ENCODE measurements at regions not wholly inside any gene's neighbourhood (a gene's known extent, or its start where the extent isn't known, plus 50 kb on each side); places are given as distances from the start of the nearest gene placed in this dataset.

DNA sequence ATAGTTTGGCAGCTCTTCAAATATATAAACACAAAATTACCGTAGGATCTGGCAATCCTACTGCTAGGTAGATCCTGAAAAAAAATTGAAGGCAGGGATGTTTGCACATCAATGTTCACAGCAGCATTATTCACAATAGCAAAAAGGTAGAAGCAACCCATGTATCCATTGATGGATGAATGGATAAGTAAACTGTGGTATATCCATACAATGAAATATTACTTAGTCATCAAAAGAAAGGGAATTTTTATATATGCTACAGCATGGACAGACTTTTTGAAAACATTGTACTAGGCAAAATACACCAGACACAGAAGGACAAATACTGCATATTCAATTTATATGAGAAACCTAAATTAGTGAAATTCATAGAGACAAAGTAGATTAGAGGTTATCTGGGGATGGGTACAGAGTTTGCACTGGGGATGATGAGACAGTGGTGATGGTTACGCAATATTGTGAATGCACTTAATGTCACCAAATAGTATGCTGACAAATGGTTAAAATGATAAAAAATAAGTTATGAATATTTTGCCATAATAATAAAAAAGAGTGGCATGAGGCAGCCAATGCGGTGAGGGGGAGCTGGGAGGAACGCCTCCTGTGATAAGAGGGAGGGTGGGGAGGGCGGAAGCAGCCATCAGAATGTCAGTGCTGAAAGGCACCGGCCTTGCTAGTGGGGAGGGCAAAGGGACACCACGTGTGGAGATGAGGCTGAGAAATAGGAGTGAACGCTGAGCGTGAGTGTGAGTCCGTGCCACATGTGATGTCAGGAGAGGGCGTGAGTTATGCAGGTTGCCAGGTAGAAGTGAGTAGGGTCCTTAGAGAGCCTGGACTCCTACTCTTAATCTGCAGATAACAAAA is 386.1 kb upstream of the PODXL start:
- WGBS (ENCODE audit: missing lambda C conversion rate): 78% methylated on average over 11 of the region's 11 CpGs
- Histone ChIP-seq H3K27ac (no peak overlapping the region), H3K4me2 (no peak overlapping the region), H3K4me3 (no peak overlapping the region), H3K9me3 (peaks cover 6% of the 10 kb centered on the region; the same call in 2 of the 3 replicates), H3K4me1 (peaks cover 16% of the 10 kb centered on the region)
- TF ChIP-seq KDM1A (IDR thresholded peaks at IDR 0.05; ENCODE audit: low read depth): no peak
- TF ChIP-seq, protein P1, sequence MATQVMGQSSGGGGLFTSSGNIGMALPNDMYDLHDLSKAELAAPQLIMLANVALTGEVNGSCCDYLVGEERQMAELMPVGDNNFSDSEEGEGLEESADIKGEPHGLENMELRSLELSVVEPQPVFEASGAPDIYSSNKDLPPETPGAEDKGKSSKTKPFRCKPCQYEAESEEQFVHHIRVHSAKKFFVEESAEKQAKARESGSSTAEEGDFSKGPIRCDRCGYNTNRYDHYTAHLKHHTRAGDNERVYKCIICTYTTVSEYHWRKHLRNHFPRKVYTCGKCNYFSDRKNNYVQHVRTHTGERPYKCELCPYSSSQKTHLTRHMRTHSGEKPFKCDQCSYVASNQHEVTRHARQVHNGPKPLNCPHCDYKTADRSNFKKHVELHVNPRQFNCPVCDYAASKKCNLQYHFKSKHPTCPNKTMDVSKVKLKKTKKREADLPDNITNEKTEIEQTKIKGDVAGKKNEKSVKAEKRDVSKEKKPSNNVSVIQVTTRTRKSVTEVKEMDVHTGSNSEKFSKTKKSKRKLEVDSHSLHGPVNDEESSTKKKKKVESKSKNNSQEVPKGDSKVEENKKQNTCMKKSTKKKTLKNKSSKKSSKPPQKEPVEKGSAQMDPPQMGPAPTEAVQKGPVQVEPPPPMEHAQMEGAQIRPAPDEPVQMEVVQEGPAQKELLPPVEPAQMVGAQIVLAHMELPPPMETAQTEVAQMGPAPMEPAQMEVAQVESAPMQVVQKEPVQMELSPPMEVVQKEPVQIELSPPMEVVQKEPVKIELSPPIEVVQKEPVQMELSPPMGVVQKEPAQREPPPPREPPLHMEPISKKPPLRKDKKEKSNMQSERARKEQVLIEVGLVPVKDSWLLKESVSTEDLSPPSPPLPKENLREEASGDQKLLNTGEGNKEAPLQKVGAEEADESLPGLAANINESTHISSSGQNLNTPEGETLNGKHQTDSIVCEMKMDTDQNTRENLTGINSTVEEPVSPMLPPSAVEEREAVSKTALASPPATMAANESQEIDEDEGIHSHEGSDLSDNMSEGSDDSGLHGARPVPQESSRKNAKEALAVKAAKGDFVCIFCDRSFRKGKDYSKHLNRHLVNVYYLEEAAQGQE (IDR thresholded peaks at IDR 0.05): no peak
- peak; percentile 64 to 76; a peak in 3 of 4 replicates for TF ChIP-seq CEBPB (IDR thresholded peaks at IDR 0.05)
- no peak for TF ChIP-seq MYC (IDR thresholded peaks at IDR 0.05; ENCODE audit: borderline replicate concordance, low read length)
- TF ChIP-seq MAFK (IDR thresholded peaks at IDR 0.05; ENCODE audit: partially characterized antibody): peak; percentile 49
- ChIA-PET POLR2A (no interaction called here), CTCF (interaction anchor here (0.9 to 10.7 kb wide), 7 partner anchors 11 to 1402 kb away, joined by 3 to 170 read pairs (median 3); no protein-coding TSS in a partner anchor)
- FAIRE-seq: no peak
- no peak for DNase-seq (ENCODE audit: low read depth in 1 of 2, low spot score in 1 of 2)
- no peak for ATAC-seq

DNA sequence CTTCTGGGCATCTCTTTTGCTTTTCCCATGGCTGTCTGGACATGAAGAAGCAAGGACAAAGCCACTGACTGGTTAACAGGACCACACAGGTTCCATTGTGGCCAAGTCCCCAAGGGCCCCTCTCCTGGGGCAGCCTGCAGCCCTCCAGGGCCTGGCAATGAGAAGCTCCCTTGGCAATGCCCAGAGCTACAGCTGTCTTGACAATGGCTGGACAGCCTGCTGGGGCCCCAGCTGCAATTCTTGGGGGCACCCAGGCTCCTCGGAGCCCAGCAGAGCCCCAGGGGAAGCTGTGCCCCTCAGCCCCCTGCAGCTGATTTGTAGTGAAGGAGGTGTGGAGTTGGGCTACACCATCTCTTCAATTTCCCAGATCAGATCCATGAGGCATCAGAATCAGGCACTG is 384.9 kb upstream of the PODXL start:
- 17% methylated on average over 1 of the region's 1 CpG for WGBS (ENCODE audit: missing lambda C conversion rate)
- Histone ChIP-seq H3K4me1 (peaks cover 11% of the 10 kb centered on the region), H3K9me3 (peaks cover 6% of the 10 kb centered on the region; the same call in 2 of the 3 replicates), H3K27ac (no peak overlapping the region), H3K4me3 (no peak overlapping the region), H3K4me2 (no peak overlapping the region)
- no peak for DNase-seq (ENCODE audit: low read depth in 1 of 2, low spot score in 1 of 2)
- ChIA-PET POLR2A (no interaction called here), CTCF (interaction anchor here (1.0 to 10.7 kb wide), 4 partner anchors 82 to 377 kb away, joined by 3 to 170 read pairs (median 8); no protein-coding TSS in a partner anchor)
- no peak for ATAC-seq
- FAIRE-seq: no peak
- TF ChIP-seq ZNF302 (CRISPR knock-in tag; IDR thresholded peaks at IDR 0.05): no peak
- TF ChIP-seq, protein P2, sequence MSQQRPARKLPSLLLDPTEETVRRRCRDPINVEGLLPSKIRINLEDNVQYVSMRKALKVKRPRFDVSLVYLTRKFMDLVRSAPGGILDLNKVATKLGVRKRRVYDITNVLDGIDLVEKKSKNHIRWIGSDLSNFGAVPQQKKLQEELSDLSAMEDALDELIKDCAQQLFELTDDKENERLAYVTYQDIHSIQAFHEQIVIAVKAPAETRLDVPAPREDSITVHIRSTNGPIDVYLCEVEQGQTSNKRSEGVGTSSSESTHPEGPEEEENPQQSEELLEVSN (IDR thresholded peaks at IDR 0.05; ENCODE audit: borderline replicate concordance, low read depth): no peak
- no peak for TF ChIP-seq KDM1A (IDR thresholded peaks at IDR 0.05; ENCODE audit: low read depth)
- TF ChIP-seq POLR2AphosphoS2 (conservative IDR thresholded peaks at IDR 0.05; ENCODE audit: low read length): no peak
- TF ChIP-seq CEBPB (IDR thresholded peaks at IDR 0.05): no peak
- no peak for TF ChIP-seq NR3C1 (IDR thresholded peaks at IDR 0.05)
- TF ChIP-seq, protein P1 (IDR thresholded peaks at IDR 0.05): no peak
- TF ChIP-seq, protein P3, sequence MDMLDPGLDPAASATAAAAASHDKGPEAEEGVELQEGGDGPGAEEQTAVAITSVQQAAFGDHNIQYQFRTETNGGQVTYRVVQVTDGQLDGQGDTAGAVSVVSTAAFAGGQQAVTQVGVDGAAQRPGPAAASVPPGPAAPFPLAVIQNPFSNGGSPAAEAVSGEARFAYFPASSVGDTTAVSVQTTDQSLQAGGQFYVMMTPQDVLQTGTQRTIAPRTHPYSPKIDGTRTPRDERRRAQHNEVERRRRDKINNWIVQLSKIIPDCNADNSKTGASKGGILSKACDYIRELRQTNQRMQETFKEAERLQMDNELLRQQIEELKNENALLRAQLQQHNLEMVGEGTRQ (IDR thresholded peaks at IDR 0.05): no peak
- TF ChIP-seq ZC3H11A (IDR thresholded peaks at IDR 0.05): no peak
- TF ChIP-seq, protein P4, sequence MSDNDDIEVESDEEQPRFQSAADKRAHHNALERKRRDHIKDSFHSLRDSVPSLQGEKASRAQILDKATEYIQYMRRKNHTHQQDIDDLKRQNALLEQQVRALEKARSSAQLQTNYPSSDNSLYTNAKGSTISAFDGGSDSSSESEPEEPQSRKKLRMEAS (IDR thresholded peaks at IDR 0.05): no peak
- no peak for TF ChIP-seq EP300 (IDR thresholded peaks at IDR 0.05)
- TF ChIP-seq BHLHE40 (IDR thresholded peaks at IDR 0.05; ENCODE audit: low read depth, low read length): no peak
- TF ChIP-seq JUN (IDR thresholded peaks at IDR 0.05): no peak
- TF ChIP-seq, protein P5, sequence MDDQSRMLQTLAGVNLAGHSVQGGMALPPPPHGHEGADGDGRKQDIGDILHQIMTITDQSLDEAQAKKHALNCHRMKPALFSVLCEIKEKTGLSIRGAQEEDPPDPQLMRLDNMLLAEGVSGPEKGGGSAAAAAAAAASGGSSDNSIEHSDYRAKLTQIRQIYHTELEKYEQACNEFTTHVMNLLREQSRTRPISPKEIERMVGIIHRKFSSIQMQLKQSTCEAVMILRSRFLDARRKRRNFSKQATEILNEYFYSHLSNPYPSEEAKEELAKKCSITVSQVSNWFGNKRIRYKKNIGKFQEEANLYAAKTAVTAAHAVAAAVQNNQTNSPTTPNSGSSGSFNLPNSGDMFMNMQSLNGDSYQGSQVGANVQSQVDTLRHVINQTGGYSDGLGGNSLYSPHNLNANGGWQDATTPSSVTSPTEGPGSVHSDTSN (IDR thresholded peaks at IDR 0.05): no peak
- TF ChIP-seq RFX5 (IDR thresholded peaks at IDR 0.05): no peak

Data from A549 (cell line).